RWPE2 (cell line): ENCODE measurements at regions not wholly inside any gene's neighbourhood (a gene's known extent, or its start where the extent isn't known, plus 50 kb on each side); places are given as distances from the start of the nearest gene placed in this dataset.

Experiments
- ATAC-seq: fragments of 200-7000 bp; cut with Tn5 transposase; 3 replicates; pipeline ENCODE4 v1.9.1; 2021; ENCODE audit warnings: low read depth
- DNase-seq: peaks from one replicate; pipeline ENCODE4 v3.0.0-alpha.2; 2020; ENCODE audit warnings: low spot score
- H3K27ac ChIP-seq: fragments of 450-650 bp; 2 replicates; pipeline ENCODE4 v1.5.1; 2017; ENCODE audit warnings: mild to moderate bottlenecking; ENCODE audit not compliant: poor library complexity, severe bottlenecking
- H3K27me3 ChIP-seq: fragments of 250-450 bp; sonication (Bioruptor Pico); 2 replicates; pipeline ENCODE4 v1.5.1; 2021; ENCODE audit warnings: mild to moderate bottlenecking, moderate library complexity; ENCODE audit not compliant: insufficient read depth, poor library complexity, severe bottlenecking
- H3K36me3 ChIP-seq: fragments of 250-450 bp; sonication (Bioruptor Pico); 2 replicates; pipeline ENCODE4 v1.5.1; 2020; ENCODE audit warnings: low read depth, mild to moderate bottlenecking, moderate library complexity
- H3K4me1 ChIP-seq: fragments of 250-450 bp; sonication (Bioruptor Pico); 2 replicates; pipeline ENCODE4 v1.5.1; 2021; ENCODE audit warnings: mild to moderate bottlenecking, moderate library complexity; ENCODE audit not compliant: insufficient read depth, poor library complexity, severe bottlenecking
- H3K4me3 ChIP-seq: fragments of 250-450 bp; sonication (Bioruptor Pico); 2 replicates; pipeline ENCODE4 v1.5.1; 2021; ENCODE audit warnings: mild to moderate bottlenecking, moderate library complexity; ENCODE audit not compliant: severe bottlenecking
- H3K9me3 ChIP-seq: fragments of 250-450 bp; sonication (Bioruptor Pico); 2 replicates; pipeline ENCODE4 v1.5.1; 2021; ENCODE audit warnings: mild to moderate bottlenecking, moderate library complexity; ENCODE audit not compliant: severe bottlenecking
- CTCF ChIP-seq: fragments of 450-650 bp; IDR thresholded peaks from one replicate; pipeline ENCODE4 v1.5.1; 2017; ENCODE audit warnings: mild to moderate bottlenecking, moderate library complexity; ENCODE audit not compliant: poor library complexity, severe bottlenecking

GRCh38 chr18:28581521-28582071 is 404.7 kb upstream of the CDH2 start:
- H3K27ac ChIP-seq, result no peak overlapping the region
- no peaks in the 10 kb centered on the region for H3K27me3 ChIP-seq
- H3K9me3 ChIP-seq, result no peaks in the 10 kb centered on the region
- no peak for ATAC-seq
- no peaks in the 10 kb centered on the region for H3K36me3 ChIP-seq
- TF ChIP-seq CTCF, result no peak
- H3K4me3 ChIP-seq, result no peak overlapping the region
- no peak for DNase-seq
- H3K4me1 ChIP-seq, result no peaks in the 10 kb centered on the region

- Histone ChIP-seq H3K36me3 (no peaks in the 10 kb centered on the region), H3K4me1 (no peaks in the 10 kb centered on the region), H3K27me3 (no peaks in the 10 kb centered on the region), H3K9me3 (no peaks in the 10 kb centered on the region), H3K4me3 (no peak overlapping the region), H3K27ac (no peak overlapping the region)
- DNase-seq (no peak), ATAC-seq (no peak)
- TF ChIP-seq CTCF, result no peak
Measured at GRCh38 chr18:28576941-28577340, 400.0 kb upstream of the CDH2 start.

- H3K36me3 ChIP-seq, result no peaks in the 10 kb centered on the region
- no peak overlapping the region for H3K27ac ChIP-seq
- H3K27me3 ChIP-seq, result no peaks in the 10 kb centered on the region
- no peak for TF ChIP-seq CTCF
- no peak overlapping the region for H3K4me3 ChIP-seq
- H3K9me3 ChIP-seq, result no peaks in the 10 kb centered on the region
- no peak for ATAC-seq
- H3K4me1 ChIP-seq, result no peaks in the 10 kb centered on the region
- DNase-seq, result no peak
Measured at GRCh38 chr18:28575123-28575522, 398.2 kb upstream of the CDH2 start.

GRCh38 chr18:28574175-28574574 is 397.2 kb upstream of the CDH2 start:
- no peak for TF ChIP-seq CTCF
- H3K27ac ChIP-seq, result no peak overlapping the region

GRCh38 chr18:28571929-28572328 is 395.0 kb upstream of the CDH2 start:
- DNase-seq, result no peak
- H3K4me1 ChIP-seq, result no peaks in the 10 kb centered on the region
- no peaks in the 10 kb centered on the region for H3K27me3 ChIP-seq
- no peak for TF ChIP-seq CTCF
- H3K27ac ChIP-seq, result no peak overlapping the region
- H3K4me3 ChIP-seq, result no peak overlapping the region
- no peaks in the 10 kb centered on the region for H3K9me3 ChIP-seq
- no peak for ATAC-seq
- no peaks in the 10 kb centered on the region for H3K36me3 ChIP-seq

More at GRCh38 chr18:28574175-28574574, 397.2 kb upstream of the CDH2 start:
- no peak overlapping the region for H3K4me3 ChIP-seq
- ATAC-seq (no peak), DNase-seq (no peak)
- no peaks in the 10 kb centered on the region for H3K4me1 ChIP-seq
- no peaks in the 10 kb centered on the region for H3K27me3 ChIP-seq
- no peaks in the 10 kb centered on the region for H3K36me3 ChIP-seq
- H3K9me3 ChIP-seq, result no peaks in the 10 kb centered on the region
